A549 (cell line): ENCODE measurements at regions not wholly inside any gene's neighbourhood (a gene's known extent, or its start where the extent isn't known, plus 50 kb on each side); places are given as distances from the start of the nearest gene placed in this dataset.

Source experiments
- ATAC-seq, 2 experiments: fragments of 200-7000 bp in 1 of 2; fragments of >200 bp in 1 of 2; cut with Nextera tagmentation in 1 of 2; cut with Tn5 transposase in 1 of 2; 3 replicates each; pipeline versions ENCODE4 v1.8.0 to v1.9.1; 2018 to 2020; ENCODE audit warnings: mild to moderate bottlenecking in 1 of 2, moderate library complexity in 1 of 2
- CTCF ChIA-PET: fragments of 300-600 bp; sonication (Branson Sonifier 250); formaldehyde crosslinking; extraction: SDS; loops from one replicate; lab custom pipeline; 2021; ENCODE audit warnings: antibody characterized with exemption, inconsistent platforms; lab: Yijun Ruan, JAX
- POLR2A ChIA-PET: fragments of 350-600 bp; formaldehyde crosslinking; extraction: SDS; loops from one replicate; lab custom pipeline; 2021; ENCODE audit warnings: antibody characterized with exemption, inconsistent platforms; lab: Yijun Ruan, JAX
- DNase-seq, 2 experiments: peaks; one replicate each; pipeline versions ENCODE4 v3.0.0 to v3.0.0-alpha.2; 2011 to 2016; ENCODE audit warnings: low read depth in 1 of 2, low spot score in 1 of 2
- FAIRE-seq: peaks from 2 replicates; lab custom pipeline; 2011; peaks lifted over from hg19 to GRCh38; lab: Jason Lieb, UNC
- H3K27ac ChIP-seq, 2 experiments: fragments of >200 bp; sonication (Bioruptor Twin); formaldehyde crosslinking; 3 replicates each; pipeline ENCODE4 v1.5.1; 2016 to 2017
- H3K4me1 ChIP-seq: fragments of >200 bp; sonication (Bioruptor Twin); formaldehyde crosslinking; 3 replicates; pipeline ENCODE4 v1.6.1; 2016
- H3K4me2 ChIP-seq: fragments of >200 bp; sonication (Bioruptor Twin); formaldehyde crosslinking; 3 replicates; pipeline ENCODE4 v1.6.1; 2016
- H3K4me3 ChIP-seq: fragments of >200 bp; sonication (Bioruptor Twin); formaldehyde crosslinking; 3 replicates; pipeline ENCODE4 v1.5.1; 2016
- H3K9me3 ChIP-seq: fragments of >200 bp; sonication (Bioruptor Twin); formaldehyde crosslinking; 3 replicates; pipeline ENCODE4 v1.6.1; 2016
- EHF ChIP-seq: fragments of 250-450 bp; sonication (Bioruptor Pico); IDR thresholded peaks from 2 replicates; pipeline ENCODE4 v1.5.0; 2020; ENCODE audit warnings: mild to moderate bottlenecking
- EP300 ChIP-seq, 2 experiments: fragments of >200 bp; sonication (Bioruptor Twin); formaldehyde crosslinking; IDR thresholded peaks; 2 replicates in 1 of 2; 3 replicates in 1 of 2; pipeline ENCODE4 v1.6.1; 2016 to 2017
- GATA3 ChIP-seq: IDR thresholded peaks from 2 replicates; pipeline ENCODE4 v1.6.1; 2012; ENCODE audit warnings: borderline replicate concordance
- HOXA7 ChIP-seq: fragments of 250-450 bp; sonication (Bioruptor Pico); IDR thresholded peaks from 2 replicates; pipeline ENCODE4 v1.5.0; 2020; ENCODE audit warnings: mild to moderate bottlenecking, moderate library complexity
- JUN ChIP-seq, 2 experiments: fragments of >200 bp; sonication (Bioruptor Twin); formaldehyde crosslinking; IDR thresholded peaks; 2 replicates in 1 of 2; 3 replicates in 1 of 2; pipeline ENCODE4 v1.6.1; 2016 to 2017
- KDM5A ChIP-seq: fragments of 200-600 bp; sonication (generic); IDR thresholded peaks from 2 replicates; pipeline ENCODE4 v1.6.1; 2016; ENCODE audit warnings: antibody characterized with exemption, mild to moderate bottlenecking
- PHF8 ChIP-seq: fragments of 200-600 bp; sonication (generic); IDR thresholded peaks from 2 replicates; pipeline ENCODE4 v1.6.1; 2016; ENCODE audit warnings: low read depth, mild to moderate bottlenecking, antibody characterized with exemption, moderate library complexity, borderline replicate concordance
- SREBF2 ChIP-seq: fragments of 450-650 bp; IDR thresholded peaks from 2 replicates; pipeline ENCODE4 v1.6.1; 2014; ENCODE audit warnings: mild to moderate bottlenecking, moderate library complexity
- TFCP2L1 ChIP-seq: fragments of 250-450 bp; sonication (Bioruptor Pico); IDR thresholded peaks from 2 replicates; pipeline ENCODE4 v1.5.0; 2021; ENCODE audit warnings: mild to moderate bottlenecking
- WGBS: methylation state at CpG from one replicate; pipeline ENCODE4 v1.1.6; 2017; ENCODE audit errors: missing lambda C conversion rate; 5-methylcytosine and 5-hydroxymethylcytosine counted together
- TF ChIP-seq, protein P1 (sequence below): fragments of 250-450 bp; sonication (Bioruptor Pico); IDR thresholded peaks from 2 replicates; pipeline ENCODE4 v1.5.0; 2021; ENCODE audit warnings: mild to moderate bottlenecking, moderate library complexity, borderline replicate concordance
- TF ChIP-seq, protein P2 (sequence below): fragments of 200-600 bp; sonication (generic); IDR thresholded peaks from 2 replicates; pipeline ENCODE4 v1.6.1; 2016; ENCODE audit warnings: antibody characterized with exemption, mild to moderate bottlenecking, moderate library complexity

DNA sequence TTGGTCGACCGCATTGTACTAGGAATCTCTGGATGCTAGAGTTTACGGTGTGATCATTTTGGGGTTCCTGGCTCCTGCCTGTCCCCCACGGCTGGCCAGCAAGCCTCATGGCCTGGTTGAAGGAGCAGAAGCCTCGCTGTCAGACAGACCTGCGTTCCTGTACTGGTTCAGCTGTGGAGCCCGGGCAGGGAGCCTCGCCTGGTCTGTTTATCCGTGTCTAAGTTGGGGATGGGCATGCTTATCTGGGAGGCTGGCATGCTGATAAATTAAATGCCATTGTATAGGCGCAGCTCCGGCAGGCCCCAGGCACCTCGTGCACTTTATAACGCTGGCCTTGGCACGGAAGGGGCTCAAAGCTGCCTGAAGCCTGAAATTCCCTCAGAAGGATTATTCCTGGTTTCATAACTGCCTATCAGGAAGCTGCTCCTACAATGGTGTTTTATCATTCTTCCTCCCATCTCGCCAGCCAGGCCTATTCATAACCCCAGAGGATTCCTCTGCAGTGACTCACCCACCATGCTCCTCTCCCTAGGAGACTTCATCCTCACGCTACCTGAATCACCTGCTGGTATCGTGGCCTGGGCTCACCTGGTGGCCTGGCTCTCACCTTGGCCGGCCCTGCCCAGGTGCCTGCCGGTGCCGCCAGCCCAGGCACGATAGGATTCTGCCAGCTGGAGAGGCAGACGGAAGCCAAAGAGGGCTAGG is 110.9 kb downstream of the ASB7 start (continued):
- TF ChIP-seq GATA3 (peak; percentile 78; the same call in 1 of the 2 replicates), TFCP2L1 (CRISPR knock-in tag) (peak; percentile 66; the same call in 1 of the 2 replicates), EP300 (IDR thresholded peaks at IDR 0.05) (peak; percentile 54 to 78; a peak in 3 of 5 replicates), JUN (IDR thresholded peaks at IDR 0.05) (peak in 1 of 2 experiments; percentile 49; a peak in 2 of 5 replicates)
- TF ChIP-seq, all 56 proteins: peak for 18

DNA sequence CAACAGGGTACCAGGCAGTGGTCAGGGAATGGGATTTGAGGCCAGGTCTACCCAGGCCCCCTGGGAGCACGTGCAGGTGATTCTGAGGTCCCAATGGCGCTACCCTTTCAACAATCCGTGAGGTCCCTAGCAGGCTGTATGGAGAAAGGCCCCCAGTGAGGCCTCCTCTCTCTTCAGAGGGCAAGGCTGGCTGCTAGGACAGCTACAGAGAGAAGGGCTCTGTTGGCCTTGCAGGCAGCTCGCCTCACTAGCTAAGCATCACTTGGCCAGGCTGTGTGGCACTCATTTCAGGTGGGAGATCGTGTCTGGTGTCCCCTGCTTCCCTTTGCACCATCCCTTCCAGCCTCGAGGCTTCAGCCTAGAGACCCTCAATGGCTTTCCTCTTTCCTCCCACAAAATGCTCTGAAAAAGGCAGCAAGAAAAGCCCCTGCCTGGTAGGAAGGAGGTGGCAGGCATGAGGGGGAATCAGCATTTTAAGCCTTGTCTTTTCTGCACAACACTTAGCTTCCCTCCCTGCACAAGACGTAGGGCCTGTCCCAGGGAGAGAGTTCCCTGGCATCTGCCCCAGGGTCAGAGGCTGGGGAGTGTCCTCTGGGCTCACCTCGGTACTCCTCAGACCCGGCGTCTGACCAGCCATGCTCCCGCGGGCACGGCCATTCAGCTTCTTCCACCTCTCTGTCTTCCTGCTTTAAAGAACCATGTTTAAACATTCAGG is 111.8 kb downstream of the ASB7 start:
- Histone ChIP-seq H3K4me3 (no peak overlapping the region), H3K4me1 (peaks cover 41% of the 10 kb centered on the region), H3K4me2 (peak overlapping the region; percentile 64), H3K27ac (peak overlapping the region; percentile 59 to 92), H3K9me3 (no peaks in the 10 kb centered on the region)
- peak; percentile 6 to 36; a peak in 4 of 6 replicates for ATAC-seq
- WGBS = 90% methylated on average over 13 of the region's 13 CpGs
- TF ChIP-seq EHF (CRISPR knock-in tag) = no peak
- TF ChIP-seq, protein P1, sequence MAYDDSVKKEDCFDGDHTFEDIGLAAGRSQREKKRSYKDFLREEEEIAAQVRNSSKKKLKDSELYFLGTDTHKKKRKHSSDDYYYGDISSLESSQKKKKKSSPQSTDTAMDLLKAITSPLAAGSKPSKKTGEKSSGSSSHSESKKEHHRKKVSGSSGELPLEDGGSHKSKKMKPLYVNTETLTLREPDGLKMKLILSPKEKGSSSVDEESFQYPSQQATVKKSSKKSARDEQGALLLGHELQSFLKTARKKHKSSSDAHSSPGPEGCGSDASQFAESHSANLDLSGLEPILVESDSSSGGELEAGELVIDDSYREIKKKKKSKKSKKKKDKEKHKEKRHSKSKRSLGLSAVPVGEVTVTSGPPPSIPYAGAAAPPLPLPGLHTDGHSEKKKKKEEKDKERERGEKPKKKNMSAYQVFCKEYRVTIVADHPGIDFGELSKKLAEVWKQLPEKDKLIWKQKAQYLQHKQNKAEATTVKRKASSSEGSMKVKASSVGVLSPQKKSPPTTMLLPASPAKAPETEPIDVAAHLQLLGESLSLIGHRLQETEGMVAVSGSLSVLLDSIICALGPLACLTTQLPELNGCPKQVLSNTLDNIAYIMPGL = no peak
- ChIA-PET CTCF (interaction anchor here (0.7 to 1.4 kb wide), 5 partner anchors 9 to 160 kb away, joined by 3 to 5 read pairs (median 3); no protein-coding TSS in a partner anchor), POLR2A (interaction anchor here (1.0 to 2.8 kb wide), 2 partner anchors 8 to 205 kb away, joined by 3 to 17 read pairs; partner anchors contain the start of gene LRRK1)
- no peak for FAIRE-seq
- DNase-seq = no peak

DNA sequence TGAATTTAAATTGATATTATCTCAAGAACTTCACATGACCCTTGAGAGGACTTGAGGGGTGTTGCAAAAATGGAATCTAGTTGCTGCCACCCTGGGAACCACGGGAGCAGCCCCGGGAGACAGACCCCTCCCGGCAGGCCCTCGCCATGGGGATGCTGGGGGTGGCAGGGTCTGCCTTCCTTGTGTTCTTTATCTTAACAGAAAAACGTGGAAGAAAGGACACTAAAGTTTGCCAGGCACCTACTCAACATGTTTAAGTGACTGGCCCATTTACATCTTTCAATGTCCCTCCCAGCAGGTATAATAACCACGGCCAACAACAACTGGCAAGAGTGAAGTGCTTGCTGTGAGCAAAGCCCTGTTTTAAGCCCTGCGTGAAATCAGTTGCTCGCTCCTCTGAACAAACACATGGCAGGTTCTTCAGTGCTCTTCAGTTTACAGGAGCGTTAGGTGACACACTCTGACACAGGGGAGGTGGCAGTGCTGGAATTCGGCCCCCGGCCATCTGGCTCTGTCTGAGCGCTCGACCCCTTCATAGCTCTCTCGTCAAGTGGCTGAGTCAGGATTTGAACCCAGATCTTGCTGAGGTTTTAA is 112.5 kb downstream of the ASB7 start:
- POLR2A ChIA-PET = no interaction called here
- peaks cover 41% of the 10 kb centered on the region for H3K4me1 ChIP-seq
- TF ChIP-seq HOXA7 (no peak), KDM5A (no peak), SREBF2 (no peak), PHF8 (no peak)
- TF ChIP-seq, protein P2, sequence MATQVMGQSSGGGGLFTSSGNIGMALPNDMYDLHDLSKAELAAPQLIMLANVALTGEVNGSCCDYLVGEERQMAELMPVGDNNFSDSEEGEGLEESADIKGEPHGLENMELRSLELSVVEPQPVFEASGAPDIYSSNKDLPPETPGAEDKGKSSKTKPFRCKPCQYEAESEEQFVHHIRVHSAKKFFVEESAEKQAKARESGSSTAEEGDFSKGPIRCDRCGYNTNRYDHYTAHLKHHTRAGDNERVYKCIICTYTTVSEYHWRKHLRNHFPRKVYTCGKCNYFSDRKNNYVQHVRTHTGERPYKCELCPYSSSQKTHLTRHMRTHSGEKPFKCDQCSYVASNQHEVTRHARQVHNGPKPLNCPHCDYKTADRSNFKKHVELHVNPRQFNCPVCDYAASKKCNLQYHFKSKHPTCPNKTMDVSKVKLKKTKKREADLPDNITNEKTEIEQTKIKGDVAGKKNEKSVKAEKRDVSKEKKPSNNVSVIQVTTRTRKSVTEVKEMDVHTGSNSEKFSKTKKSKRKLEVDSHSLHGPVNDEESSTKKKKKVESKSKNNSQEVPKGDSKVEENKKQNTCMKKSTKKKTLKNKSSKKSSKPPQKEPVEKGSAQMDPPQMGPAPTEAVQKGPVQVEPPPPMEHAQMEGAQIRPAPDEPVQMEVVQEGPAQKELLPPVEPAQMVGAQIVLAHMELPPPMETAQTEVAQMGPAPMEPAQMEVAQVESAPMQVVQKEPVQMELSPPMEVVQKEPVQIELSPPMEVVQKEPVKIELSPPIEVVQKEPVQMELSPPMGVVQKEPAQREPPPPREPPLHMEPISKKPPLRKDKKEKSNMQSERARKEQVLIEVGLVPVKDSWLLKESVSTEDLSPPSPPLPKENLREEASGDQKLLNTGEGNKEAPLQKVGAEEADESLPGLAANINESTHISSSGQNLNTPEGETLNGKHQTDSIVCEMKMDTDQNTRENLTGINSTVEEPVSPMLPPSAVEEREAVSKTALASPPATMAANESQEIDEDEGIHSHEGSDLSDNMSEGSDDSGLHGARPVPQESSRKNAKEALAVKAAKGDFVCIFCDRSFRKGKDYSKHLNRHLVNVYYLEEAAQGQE = no peak
- TF ChIP-seq, all 56 proteins: peak for 0
- Histone ChIP-seq H3K27ac (peak overlapping the region; percentile 59 to 92; a peak in 5 of 6 replicates), H3K4me2 (peak overlapping the region; percentile 20; the same call in 1 of the 3 replicates), H3K9me3 (no peaks in the 10 kb centered on the region), H3K4me3 (no peak overlapping the region)
- no peak for DNase-seq
- ATAC-seq = no peak
- 90% methylated on average over 14 of the region's 14 CpGs for WGBS
- CTCF ChIA-PET = interaction anchor here (1.1 to 1.4 kb wide), 3 partner anchors 43 to 160 kb away, joined by 3 to 5 read pairs (median 3); no protein-coding TSS in a partner anchor
- peak; percentile 70 for FAIRE-seq
